ENCODE measurements at regions not wholly inside any gene's neighbourhood (a gene's known extent, or its start where the extent isn't known, plus 50 kb on each side); places are given as distances from the start of the nearest gene placed in this dataset.

DNA sequence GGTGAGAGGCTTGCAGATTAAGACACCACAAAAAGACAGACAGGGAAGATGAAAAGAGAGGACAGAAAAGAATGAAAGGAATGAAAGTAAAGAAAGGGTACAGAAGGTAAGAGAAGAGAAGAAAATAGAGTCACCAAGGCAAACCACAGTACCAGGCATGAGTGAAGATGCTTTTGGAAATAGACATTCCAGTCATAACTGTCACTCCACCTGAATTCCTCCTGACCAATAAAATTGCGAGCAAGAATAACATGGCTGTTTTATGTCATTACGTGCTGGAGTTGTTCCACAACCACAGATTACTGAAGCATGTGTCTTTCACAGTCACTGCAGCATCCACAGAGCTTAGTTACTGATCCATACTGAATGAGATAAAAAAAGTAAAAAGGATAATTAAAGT lies 864.9 kb upstream of the SLIT2 start:
- CTCF ChIA-PET, result no interaction called here

GRCh38 chr4:19382993-19383756 lies 868.5 kb upstream of the SLIT2 start:
- no peak for DNase-seq (ENCODE audit: low spot score)
- CTCF ChIA-PET, result no interaction called here
- POLR2A ChIA-PET (ENCODE audit: low non-redundant PET), result no interaction called here
- TF ChIP-seq, protein P1, sequence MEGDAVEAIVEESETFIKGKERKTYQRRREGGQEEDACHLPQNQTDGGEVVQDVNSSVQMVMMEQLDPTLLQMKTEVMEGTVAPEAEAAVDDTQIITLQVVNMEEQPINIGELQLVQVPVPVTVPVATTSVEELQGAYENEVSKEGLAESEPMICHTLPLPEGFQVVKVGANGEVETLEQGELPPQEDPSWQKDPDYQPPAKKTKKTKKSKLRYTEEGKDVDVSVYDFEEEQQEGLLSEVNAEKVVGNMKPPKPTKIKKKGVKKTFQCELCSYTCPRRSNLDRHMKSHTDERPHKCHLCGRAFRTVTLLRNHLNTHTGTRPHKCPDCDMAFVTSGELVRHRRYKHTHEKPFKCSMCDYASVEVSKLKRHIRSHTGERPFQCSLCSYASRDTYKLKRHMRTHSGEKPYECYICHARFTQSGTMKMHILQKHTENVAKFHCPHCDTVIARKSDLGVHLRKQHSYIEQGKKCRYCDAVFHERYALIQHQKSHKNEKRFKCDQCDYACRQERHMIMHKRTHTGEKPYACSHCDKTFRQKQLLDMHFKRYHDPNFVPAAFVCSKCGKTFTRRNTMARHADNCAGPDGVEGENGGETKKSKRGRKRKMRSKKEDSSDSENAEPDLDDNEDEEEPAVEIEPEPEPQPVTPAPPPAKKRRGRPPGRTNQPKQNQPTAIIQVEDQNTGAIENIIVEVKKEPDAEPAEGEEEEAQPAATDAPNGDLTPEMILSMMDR (conservative IDR thresholded peaks at IDR 0.05; ENCODE audit: low read depth), result no peak
- no peak overlapping the region for H3K27ac ChIP-seq

More for the DNA sequence above, 864.9 kb upstream of the SLIT2 start:
- TF ChIP-seq, protein P1 (conservative IDR thresholded peaks at IDR 0.05; ENCODE audit: low read depth), result no peak
- H3K27ac ChIP-seq, result no peak overlapping the region
- POLR2A ChIA-PET (ENCODE audit: low non-redundant PET), result no interaction called here
- no peak for DNase-seq (ENCODE audit: low spot score)

- DNase-seq (ENCODE audit: low spot score), result peak; percentile 48
- H3K27ac ChIP-seq, result no peak overlapping the region
- ChIA-PET CTCF (no interaction called here), POLR2A (ENCODE audit: low non-redundant PET) (no interaction called here)
- TF ChIP-seq, protein P1 (conservative IDR thresholded peaks at IDR 0.05; ENCODE audit: low read depth), result no peak
These were observed 870.6 kb upstream of the SLIT2 start for GRCh38 chr4:19381068-19381467.

- POLR2A ChIA-PET (ENCODE audit: low non-redundant PET), result no interaction called here
- CTCF ChIA-PET, result no interaction called here
These were observed 871.1 kb upstream of the SLIT2 start for GRCh38 chr4:19380600-19380999.

DNA sequence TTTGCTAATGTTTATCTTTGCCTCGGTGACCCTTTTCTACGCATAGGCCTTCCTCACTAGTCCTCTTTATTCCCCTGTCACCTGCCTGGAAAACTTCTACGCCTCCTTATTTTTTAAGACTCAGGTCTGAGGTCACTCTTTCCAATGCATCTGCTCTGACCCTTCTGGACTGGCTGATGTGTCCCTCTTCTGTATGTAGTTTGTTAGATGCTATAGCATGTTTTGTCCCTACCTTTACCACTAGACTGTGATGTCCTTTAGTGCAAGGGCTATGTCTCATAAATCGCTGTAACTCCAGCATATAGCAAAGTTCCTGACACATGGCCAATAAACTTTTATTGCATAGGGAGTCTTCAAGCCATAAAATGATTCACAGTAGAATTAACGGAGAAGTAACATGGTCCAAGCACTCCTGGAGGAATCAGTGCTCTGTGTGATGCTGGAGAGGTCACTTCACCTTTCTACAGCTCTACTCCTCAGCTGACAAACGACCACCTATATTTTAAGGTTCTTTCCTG lies 872.5 kb upstream of the SLIT2 start:
- TF ChIP-seq, protein P1 (conservative IDR thresholded peaks at IDR 0.05; ENCODE audit: low read depth), result no peak
- H3K27ac ChIP-seq, result no peak overlapping the region
- ChIA-PET CTCF (no interaction called here), POLR2A (ENCODE audit: low non-redundant PET) (no interaction called here)
- no peak for DNase-seq (ENCODE audit: low spot score)

More at GRCh38 chr4:19380600-19380999, 871.1 kb upstream of the SLIT2 start:
- DNase-seq (ENCODE audit: low spot score), result no peak
- TF ChIP-seq, protein P1 (conservative IDR thresholded peaks at IDR 0.05; ENCODE audit: low read depth), result no peak
- H3K27ac ChIP-seq, result no peak overlapping the region

GRCh38 chr4:19375931-19376330 lies 875.8 kb upstream of the SLIT2 start:
- TF ChIP-seq, protein P1 (conservative IDR thresholded peaks at IDR 0.05; ENCODE audit: low read depth), result no peak
- DNase-seq (ENCODE audit: low spot score), result no peak
- ChIA-PET POLR2A (ENCODE audit: low non-redundant PET) (no interaction called here), CTCF (no interaction called here)
- no peak overlapping the region for H3K27ac ChIP-seq
